HCT116 (cell line): ENCODE measurements at regions not wholly inside any gene's neighbourhood (a gene's known extent, or its start where the extent isn't known, plus 50 kb on each side); places are given as distances from the start of the nearest gene placed in this dataset.
A peak's percentile ranks its signal among the peaks of the same experiment; 100 is the strongest.

Experiments used
- ATAC-seq: fragments of 200-7000 bp; cut with Tn5 transposase; 2 replicates; pipeline ENCODE4 v1.9.1; 2020; ENCODE audit warnings: mild to moderate bottlenecking, moderate library complexity
- BruUV-seq: library from RNA; stranded (reverse); fragments of 400-500 nt; replicated peaks from 2 replicates; lab custom pipeline; 2021; lab: Mats Ljungman, UMichigan
- CTCF ChIA-PET: fragments of 300-600 bp; sonication (Branson Sonifier 250); formaldehyde crosslinking; loops from one replicate; lab custom pipeline; 2021; ENCODE audit warnings: antibody characterized with exemption; lab: Charles Lee
- POLR2A ChIA-PET: fragments of 300-600, 350-600 bp; sonication (Branson Sonifier 250); formaldehyde crosslinking; loops from one replicate; lab custom pipeline; 2021; ENCODE audit warnings: antibody characterized with exemption; lab: Charles Lee
- RAD21 ChIA-PET, 2 experiments: fragments of 300-600 bp; sonication (Branson Sonifier 250); formaldehyde crosslinking; loops; one replicate each; lab custom pipeline; 2023; ENCODE audit warnings: low total read pairs in 2 of 2; ENCODE audit not compliant: uncharacterized antibody in 2 of 2, unreplicated experiment in 2 of 2, low non-redundant PET in 1 of 2; lab: Charles Lee
- DNase-seq: peaks from one replicate; pipeline ENCODE4 v3.0.0-alpha.2; 2010; ENCODE audit warnings: low read depth, low spot score
- H2AFZ ChIP-seq: fragments of 200-600 bp; shearing (Covaris generic), sonication (generic); 2 replicates; pipeline ENCODE4 v1.6.1; 2017; ENCODE audit warnings: low read depth, mixed run types, mixed read lengths, antibody characterized with exemption, low read length; ENCODE audit not compliant: poor library complexity, severe bottlenecking
- H3K27ac ChIP-seq: 2 replicates; pipeline ENCODE4 v1.5.1; 2012; ENCODE audit warnings: low read depth, low read length
- H3K27me3 ChIP-seq: fragments of 200-600 bp; sonication (generic); 2 replicates; pipeline ENCODE4 v1.6.1; 2016; ENCODE audit warnings: mixed run types, low read length, mixed read lengths; ENCODE audit not compliant: insufficient read depth
- H3K36me3 ChIP-seq, 2 experiments: fragments of 200-500 bp in 1 of 2; fragments of 200-600 bp in 1 of 2; sonication (Bioruptor generic) in 1 of 2; sonication (generic) in 1 of 2; 2 replicates each; pipeline versions ENCODE4 v1.5.1 to v1.6.1; 2014 to 2016; ENCODE audit warnings: low read length in 2 of 2, inconsistent platforms in 1 of 2, mixed read lengths in 1 of 2, mixed run types in 1 of 2; ENCODE audit not compliant: insufficient read depth in 2 of 2, control insufficient read depth in 1 of 2
- H3K4me1 ChIP-seq, 2 experiments: fragments of 200-600 bp in 1 of 2; sonication (generic) in 1 of 2; 2 replicates each; pipeline versions ENCODE4 v1.5.1 to v1.6.1; 2012 to 2017; ENCODE audit warnings: low read length in 2 of 2, inconsistent platforms in 1 of 2, mild to moderate bottlenecking in 1 of 2, mixed read lengths in 1 of 2, mixed run types in 1 of 2, moderate library complexity in 1 of 2; ENCODE audit not compliant: insufficient read depth in 2 of 2, control insufficient read depth in 1 of 2
- H3K4me2 ChIP-seq: fragments of 200-600 bp; sonication (generic); 2 replicates; pipeline ENCODE4 v1.6.1; 2017; ENCODE audit warnings: mixed run types, low read length, mixed read lengths
- H3K4me3 ChIP-seq, 2 experiments: fragments of 200-600 bp in 1 of 2; sonication (generic) in 1 of 2; replicated peaks in 1 of 2; 2 replicates each; pipeline ENCODE4 v1.5.1; 2011 to 2016; ENCODE audit warnings: low read length in 2 of 2, control low read depth in 1 of 2, low read depth in 1 of 2, mild to moderate bottlenecking in 1 of 2, mixed read lengths in 1 of 2, mixed run types in 1 of 2
- H3K79me2 ChIP-seq: fragments of 200-600 bp; sonication (generic); 2 replicates; pipeline ENCODE4 v1.6.1; 2017; ENCODE audit warnings: mild to moderate bottlenecking, mixed run types, low read length, moderate library complexity, mixed read lengths; ENCODE audit not compliant: insufficient read depth
- H3K9ac ChIP-seq: fragments of 200-600 bp; sonication (generic); 2 replicates; pipeline ENCODE4 v1.6.1; 2016; ENCODE audit warnings: low read length, mixed read lengths
- H3K9me2 ChIP-seq: fragments of 200-600 bp; sonication (generic), shearing (Covaris generic); 2 replicates; pipeline ENCODE4 v1.6.1; 2017; ENCODE audit warnings: mixed run types, mild to moderate bottlenecking, moderate library complexity; ENCODE audit not compliant: insufficient read depth
- H3K9me3 ChIP-seq, 2 experiments: fragments of 200-500 bp in 1 of 2; fragments of 200-600 bp in 1 of 2; sonication (Bioruptor generic) in 1 of 2; sonication (generic) in 1 of 2; 2 replicates each; pipeline ENCODE4 v1.6.1; 2014 to 2017; ENCODE audit warnings: low read length in 2 of 2, mixed read lengths in 2 of 2, inconsistent platforms in 1 of 2, low read depth in 1 of 2, mild to moderate bottlenecking in 1 of 2, mixed run types in 1 of 2, moderate library complexity in 1 of 2; ENCODE audit not compliant: control insufficient read depth in 1 of 2, insufficient read depth in 1 of 2
- H4K20me1 ChIP-seq: fragments of 200-600 bp; sonication (generic), shearing (Covaris generic); 2 replicates; pipeline ENCODE4 v1.6.1; 2017; ENCODE audit warnings: mixed run types, mild to moderate bottlenecking, moderate library complexity; ENCODE audit not compliant: insufficient read depth
- ATF3 ChIP-seq: IDR thresholded peaks from 2 replicates; pipeline ENCODE4 v1.6.1; 2012
- CEBPB ChIP-seq: IDR thresholded peaks from 2 replicates; pipeline ENCODE4 v1.6.1; 2012; ENCODE audit warnings: low read depth
- EGR1 ChIP-seq: IDR thresholded peaks from 2 replicates; pipeline ENCODE4 v1.6.1; 2012; ENCODE audit warnings: low read depth
- ELF1 ChIP-seq: IDR thresholded peaks from 2 replicates; pipeline ENCODE4 v1.6.1; 2012; ENCODE audit warnings: low read depth, borderline replicate concordance
- EZH2phosphoT487 ChIP-seq: fragments of 200-600 bp; IDR thresholded peaks from 2 replicates; pipeline ENCODE4 v1.6.1; 2018; ENCODE audit warnings: antibody characterized with exemption, borderline replicate concordance
- MAX ChIP-seq: IDR thresholded peaks from 2 replicates; pipeline ENCODE4 v1.6.1; 2012
- POLR2A ChIP-seq: IDR thresholded peaks from 2 replicates; pipeline ENCODE4 v1.7.0; 2011; ENCODE audit warnings: borderline replicate concordance; ENCODE audit not compliant: insufficient read depth, insufficient read length; ENCODE audit errors: extremely low read depth
- SP1 ChIP-seq: IDR thresholded peaks from 2 replicates; pipeline ENCODE4 v1.6.1; 2012; ENCODE audit warnings: low read depth
- YY1 ChIP-seq: IDR thresholded peaks from 2 replicates; pipeline ENCODE4 v1.6.1; 2011; ENCODE audit warnings: low read length, low read depth, moderate library complexity, mild to moderate bottlenecking; ENCODE audit not compliant: insufficient replicate concordance; ENCODE audit errors: extremely low read depth
- ZBTB33 ChIP-seq: IDR thresholded peaks from 2 replicates; pipeline ENCODE4 v1.6.1; 2011; ENCODE audit warnings: mild to moderate bottlenecking, low read length, moderate library complexity; ENCODE audit not compliant: insufficient replicate concordance; ENCODE audit errors: extremely low read depth
- ZFX ChIP-seq: fragments of 450-650 bp; IDR thresholded peaks from 2 replicates; pipeline ENCODE4 v1.6.1; 2017
- intact Hi-C: fragments of 100-400 bp; cut with micrococcal nuclease; formaldehyde crosslinking; loops from 2 replicates; pipeline ENCODE4 v1.10.0; 2022

- Histone ChIP-seq H3K9me3 (no peaks in the 10 kb centered on the region), H3K36me3 (no peaks in the 10 kb centered on the region), H3K79me2 (no peaks in the 10 kb centered on the region), H3K4me3 (no peak overlapping the region), H3K4me2 (peak overlapping the region; percentile 37), H3K9me2 (no peaks in the 10 kb centered on the region), H3K9ac (no peak overlapping the region), H3K4me1 (peaks cover 22 to 46% of the 10 kb centered on the region in 2 experiments), H3K27me3 (no peaks in the 10 kb centered on the region), H3K27ac (no peak overlapping the region), H4K20me1 (no peaks in the 10 kb centered on the region), H2AFZ (peak overlapping the region; percentile 77)
- POLR2A ChIA-PET: no interaction called here
- ATAC-seq: no peak
- DNase-seq: no peak
- CTCF ChIA-PET: no interaction called here
- RAD21 ChIA-PET: interaction anchor here in 1 of 2 experiments (0.6 kb wide), 1 partner anchor 387 kb away, joined by 3 read pairs; no protein-coding TSS in a partner anchor
- TF ChIP-seq POLR2A (no peak), ATF3 (0 out of 2 replicates have a peak, but pooled peaks have one; percentile 18), EZH2phosphoT487 (no peak), ZFX (no peak), CEBPB (no peak)
- intact Hi-C loops: no loop called here
- no TSS peak for BruUV-seq
Measured at GRCh38 chr6:139762587-139763031, 388.2 kb upstream of the CITED2 start.

GRCh38 chr6:139760128-139760527, 385.7 kb upstream of the CITED2 start:
- no peak overlapping the region for H3K27ac ChIP-seq
- CTCF ChIA-PET: no interaction called here
- no peaks in the 10 kb centered on the region for H3K27me3 ChIP-seq
- no peaks in the 10 kb centered on the region for H3K9me3 ChIP-seq
- TF ChIP-seq POLR2A (no peak), ELF1 (no peak), YY1 (no peak), MAX (no peak), ZBTB33 (no peak), SP1 (no peak), EGR1 (no peak), ZFX (no peak)
- no peaks in the 10 kb centered on the region for H3K9me2 ChIP-seq
- no peak overlapping the region for H3K9ac ChIP-seq
- H3K36me3 ChIP-seq: no peaks in the 10 kb centered on the region
- no peak overlapping the region for H2AFZ ChIP-seq
- RAD21 ChIA-PET: no interaction called here
- POLR2A ChIA-PET: interaction anchor here (0.7 kb wide), 1 partner anchor 64 kb away, joined by 3 read pairs; no protein-coding TSS in a partner anchor
- no peak overlapping the region for H3K4me2 ChIP-seq
- no TSS peak for BruUV-seq
- intact Hi-C loops: no loop called here
- no peaks in the 10 kb centered on the region for H4K20me1 ChIP-seq
- H3K4me3 ChIP-seq: no peak overlapping the region
- no peak for DNase-seq
- ATAC-seq: no peak
- no peaks in the 10 kb centered on the region for H3K79me2 ChIP-seq
- peaks cover 14 to 28% of the 10 kb centered on the region in 2 experiments for H3K4me1 ChIP-seq
